Activated B cell treated with CpG ODN at 0.5 μM for 24 hours (primary cell): ENCODE measurements at regions not wholly inside any gene's neighbourhood (a gene's known extent, or its start where the extent isn't known, plus 50 kb on each side); places are given as distances from the start of the nearest gene placed in this dataset.

Experiments used
- ATAC-seq: fragments of 200-7000 bp; cut with Tn5 transposase; one replicate; pipeline ENCODE4 v1.10.0; 2021; ENCODE audit warnings: low read depth, mild to moderate bottlenecking, moderate library complexity
- CTCF ChIA-PET: fragments of 350-600 bp; sonication (Branson Sonifier 250); formaldehyde crosslinking; loops from one replicate; lab custom pipeline; 2021; ENCODE audit warnings: antibody characterized with exemption; lab: Charles Lee
- POLR2A ChIA-PET: fragments of 350-600 bp; sonication (Branson Sonifier 250); formaldehyde crosslinking; loops from one replicate; lab custom pipeline; 2021; ENCODE audit warnings: antibody characterized with exemption; lab: Charles Lee
- DNase-seq: peaks from one replicate; pipeline ENCODE4 v3.0.0; 2022
- H3K27ac Mint-ChIP-seq: one replicate; pipeline ENCODE4 v1.8.0; 2020; ENCODE audit warnings: mixed read lengths
- H3K27me3 Mint-ChIP-seq: one replicate; pipeline ENCODE4 v1.8.0; 2021; ENCODE audit warnings: mixed read lengths
- H3K36me3 Mint-ChIP-seq: one replicate; pipeline ENCODE4 v1.8.0; 2021; ENCODE audit warnings: low read depth, mixed read lengths
- H3K4me1 Mint-ChIP-seq: one replicate; pipeline ENCODE4 v1.8.0; 2021; ENCODE audit warnings: mixed read lengths
- H3K4me3 Mint-ChIP-seq: one replicate; pipeline ENCODE4 v1.8.0; 2020; ENCODE audit warnings: mild to moderate bottlenecking, mixed read lengths
- H3K9me3 Mint-ChIP-seq: one replicate; pipeline ENCODE4 v1.8.0; 2020; ENCODE audit warnings: mixed read lengths
- intact Hi-C: fragments of 100-400 bp; cut with micrococcal nuclease; formaldehyde crosslinking; loops from one replicate; pipeline ENCODE4 v1.15.1; 2024
- TF ChIP-seq, protein P1 (sequence below): fragments of 200-600 bp; IDR thresholded peaks from one replicate; pipeline ENCODE4 v1.8.0; 2022; ENCODE audit warnings: antibody characterized with exemption, mild to moderate bottlenecking

DNA sequence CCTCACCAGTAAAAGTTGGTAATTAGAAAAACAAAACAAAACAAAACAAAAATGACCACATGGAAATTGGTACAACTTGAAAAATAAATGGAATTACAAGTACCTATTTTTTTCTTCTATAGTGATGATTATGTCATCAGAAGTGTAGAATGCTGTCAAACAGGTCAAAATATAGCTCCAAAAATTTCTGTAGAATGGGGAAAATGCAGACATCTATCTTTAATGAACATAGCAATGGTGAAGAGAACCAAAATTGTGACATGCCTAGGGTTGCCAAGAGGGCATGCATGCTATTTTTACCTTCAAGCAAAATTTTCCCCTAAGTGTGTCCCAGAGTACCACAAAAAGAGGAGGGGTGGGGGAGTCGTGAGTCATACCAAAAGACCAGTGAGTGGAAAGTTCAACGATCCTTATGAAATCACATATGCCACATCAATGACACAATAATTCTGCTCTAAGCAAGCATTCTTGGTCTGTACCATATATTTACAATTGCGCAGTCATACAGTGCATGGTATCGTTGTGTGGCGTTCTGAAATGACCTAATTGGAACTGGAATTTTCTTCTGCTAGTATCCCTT is 1436.4 kb downstream of the SUCLG1 start:
- POLR2A ChIA-PET = no interaction called here

DNA sequence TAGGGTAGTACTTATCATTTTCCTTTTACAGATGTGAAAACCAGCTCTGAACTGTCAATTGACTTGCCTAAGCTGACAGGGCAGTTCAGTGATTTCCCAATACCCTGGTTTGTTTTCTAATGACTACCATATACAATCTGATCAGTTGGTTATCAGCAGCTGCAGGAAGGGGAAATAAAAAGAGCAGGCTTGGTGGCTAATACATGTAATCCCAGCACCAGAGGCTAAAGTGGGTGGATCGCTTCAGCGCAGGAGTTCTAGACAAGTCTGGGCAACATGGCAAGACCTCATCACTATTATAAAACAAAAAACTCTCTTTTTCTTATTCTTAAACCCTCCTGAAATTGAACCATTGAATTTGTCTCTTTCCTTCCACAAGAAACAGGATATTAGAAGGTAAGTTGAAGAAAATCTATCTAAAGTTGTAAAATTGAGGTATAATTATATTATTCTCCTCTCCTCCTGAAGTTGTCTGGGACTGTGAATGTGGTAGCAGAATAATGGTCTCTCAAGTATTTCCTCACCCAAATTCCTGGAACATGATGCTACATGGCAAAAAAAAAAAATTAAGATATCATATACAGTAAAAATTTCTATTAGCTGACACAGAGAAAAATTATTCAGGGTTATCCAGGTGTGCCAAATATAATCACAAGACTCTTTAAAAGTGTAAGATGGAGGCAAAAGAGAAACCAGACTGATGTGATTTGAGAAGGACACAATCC is 1441.6 kb downstream of the SUCLG1 start:
- TF ChIP-seq, protein P1, sequence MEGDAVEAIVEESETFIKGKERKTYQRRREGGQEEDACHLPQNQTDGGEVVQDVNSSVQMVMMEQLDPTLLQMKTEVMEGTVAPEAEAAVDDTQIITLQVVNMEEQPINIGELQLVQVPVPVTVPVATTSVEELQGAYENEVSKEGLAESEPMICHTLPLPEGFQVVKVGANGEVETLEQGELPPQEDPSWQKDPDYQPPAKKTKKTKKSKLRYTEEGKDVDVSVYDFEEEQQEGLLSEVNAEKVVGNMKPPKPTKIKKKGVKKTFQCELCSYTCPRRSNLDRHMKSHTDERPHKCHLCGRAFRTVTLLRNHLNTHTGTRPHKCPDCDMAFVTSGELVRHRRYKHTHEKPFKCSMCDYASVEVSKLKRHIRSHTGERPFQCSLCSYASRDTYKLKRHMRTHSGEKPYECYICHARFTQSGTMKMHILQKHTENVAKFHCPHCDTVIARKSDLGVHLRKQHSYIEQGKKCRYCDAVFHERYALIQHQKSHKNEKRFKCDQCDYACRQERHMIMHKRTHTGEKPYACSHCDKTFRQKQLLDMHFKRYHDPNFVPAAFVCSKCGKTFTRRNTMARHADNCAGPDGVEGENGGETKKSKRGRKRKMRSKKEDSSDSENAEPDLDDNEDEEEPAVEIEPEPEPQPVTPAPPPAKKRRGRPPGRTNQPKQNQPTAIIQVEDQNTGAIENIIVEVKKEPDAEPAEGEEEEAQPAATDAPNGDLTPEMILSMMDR = no peak
- ChIA-PET POLR2A (no interaction called here), CTCF (no interaction called here)
- DNase-seq (no peak), ATAC-seq (no peak)
- intact Hi-C loops = no loop called here
- H3K9me3 Mint-ChIP-seq = peaks cover 8% of the 10 kb centered on the region
- H3K4me1 Mint-ChIP-seq = no peaks in the 10 kb centered on the region
- no peaks in the 10 kb centered on the region for H3K27me3 Mint-ChIP-seq
- H3K27ac Mint-ChIP-seq = no peak overlapping the region
- H3K36me3 Mint-ChIP-seq = no peaks in the 10 kb centered on the region
- no peak overlapping the region for H3K4me3 Mint-ChIP-seq

More for the DNA sequence above, 1436.4 kb downstream of the SUCLG1 start:
- CTCF ChIA-PET = no interaction called here
- ATAC-seq (no peak), DNase-seq (no peak)
- H3K4me3 Mint-ChIP-seq = no peak overlapping the region
- H3K27me3 Mint-ChIP-seq = no peaks in the 10 kb centered on the region
- TF ChIP-seq, protein P1 = no peak
- H3K4me1 Mint-ChIP-seq = no peaks in the 10 kb centered on the region
- no peak overlapping the region for H3K27ac Mint-ChIP-seq
- intact Hi-C loops = no loop called here
- H3K36me3 Mint-ChIP-seq = no peaks in the 10 kb centered on the region
- H3K9me3 Mint-ChIP-seq = peaks cover 14% of the 10 kb centered on the region

DNA sequence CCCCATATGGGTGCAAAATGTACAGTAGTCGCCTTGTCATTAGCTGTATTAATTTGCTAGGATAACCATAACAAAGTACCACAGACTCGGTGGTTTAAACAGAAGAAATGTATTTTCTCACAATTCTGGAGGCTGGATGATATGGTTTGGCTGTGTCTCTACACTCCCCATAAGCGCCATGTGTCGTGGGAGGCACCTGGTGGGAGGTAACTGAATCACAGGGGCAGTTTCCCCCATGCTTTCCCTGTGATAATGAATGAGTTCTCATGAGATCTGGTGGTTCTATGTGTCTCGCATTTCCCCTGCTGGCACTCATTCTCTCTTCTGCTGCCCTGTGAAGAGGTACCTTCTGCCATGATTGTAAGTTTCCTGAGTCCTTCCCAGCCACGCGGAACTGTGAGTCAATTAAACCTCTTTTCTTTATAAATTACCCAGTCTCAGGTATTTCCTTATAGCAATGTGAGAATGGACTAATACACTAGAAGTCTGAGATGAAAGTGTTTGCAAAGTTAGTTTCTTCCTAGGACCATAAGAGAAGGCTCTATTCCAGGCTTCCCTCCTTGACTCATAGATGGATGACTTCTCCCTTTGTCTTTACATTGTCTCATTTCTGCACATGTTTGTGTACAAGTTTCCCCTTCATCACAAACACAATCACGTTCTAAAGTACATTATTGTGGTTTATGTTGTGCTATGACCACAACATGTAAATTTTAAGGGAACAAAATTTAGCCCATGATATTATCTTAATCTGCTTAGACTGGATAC is 1442.6 kb downstream of the SUCLG1 start:
- TF ChIP-seq, protein P1 = no peak
- Mint-ChIP-seq H3K36me3 (no peaks in the 10 kb centered on the region), H3K4me1 (no peaks in the 10 kb centered on the region), H3K27me3 (no peaks in the 10 kb centered on the region), H3K4me3 (no peak overlapping the region), H3K27ac (no peak overlapping the region), H3K9me3 (peaks cover 8% of the 10 kb centered on the region)
- no peak for ATAC-seq
- ChIA-PET POLR2A (no interaction called here), CTCF (no interaction called here)
- intact Hi-C loops = no loop called here
- DNase-seq = no peak

DNA sequence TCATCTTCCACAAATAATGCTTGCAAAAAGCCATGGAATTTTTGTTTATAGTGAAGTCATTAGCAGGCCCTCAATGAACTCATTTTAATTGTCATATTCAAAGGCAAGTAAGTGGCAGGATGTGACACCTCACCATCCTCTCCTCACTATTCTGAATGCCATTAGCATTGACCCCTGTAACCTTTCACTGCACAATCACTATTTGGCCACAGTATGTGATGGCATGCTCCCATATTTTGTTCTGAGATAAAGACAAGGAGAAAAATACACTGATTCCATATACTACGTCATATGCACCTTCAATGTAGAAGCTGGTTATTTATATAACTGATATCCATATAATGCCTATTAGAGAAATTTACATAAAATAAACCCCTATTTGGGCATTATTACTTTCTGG is 1443.2 kb downstream of the SUCLG1 start:
- ChIA-PET CTCF (no interaction called here), POLR2A (no interaction called here)
- ATAC-seq (no peak), DNase-seq (no peak)
- H3K36me3 Mint-ChIP-seq = no peaks in the 10 kb centered on the region
- H3K27me3 Mint-ChIP-seq = no peaks in the 10 kb centered on the region
- no peak overlapping the region for H3K4me3 Mint-ChIP-seq
- no peak overlapping the region for H3K27ac Mint-ChIP-seq
- no peaks in the 10 kb centered on the region for H3K4me1 Mint-ChIP-seq
- H3K9me3 Mint-ChIP-seq = peaks cover 6% of the 10 kb centered on the region
- intact Hi-C loops = no loop called here
- TF ChIP-seq, protein P1 = no peak

DNA sequence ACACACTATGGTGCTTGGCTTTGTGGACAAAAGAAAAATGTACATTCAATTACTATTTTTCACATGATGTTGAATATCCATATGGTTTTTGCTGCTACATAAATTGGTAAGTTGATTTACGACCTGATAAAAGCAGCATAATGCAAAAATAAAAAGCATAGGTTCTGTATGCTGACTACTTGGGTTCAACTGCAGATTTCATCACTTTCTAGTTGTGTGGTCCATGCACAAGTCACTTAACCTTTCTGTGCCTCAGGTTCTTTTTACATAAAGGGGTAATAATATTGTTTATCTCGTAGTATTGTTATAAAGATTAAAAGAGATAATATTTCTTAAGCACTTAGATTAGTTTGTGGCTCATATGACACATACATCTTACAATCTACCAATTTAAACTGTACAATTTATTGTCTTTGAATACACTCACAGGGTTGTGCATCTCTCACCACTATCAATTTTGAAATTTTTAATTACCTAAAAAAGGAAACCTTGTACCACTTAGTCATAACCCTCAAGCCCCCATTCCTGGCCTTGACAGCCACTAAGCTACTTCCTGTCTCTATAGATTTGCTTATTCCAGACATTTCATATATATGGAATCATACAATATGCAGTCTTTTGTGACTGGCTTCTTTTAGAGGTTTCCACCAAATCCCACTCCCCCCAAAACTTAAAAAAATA is 1443.9 kb downstream of the SUCLG1 start:
- no peak overlapping the region for H3K27ac Mint-ChIP-seq
- intact Hi-C loops = no loop called here
- H3K4me3 Mint-ChIP-seq = no peak overlapping the region
- H3K36me3 Mint-ChIP-seq = no peaks in the 10 kb centered on the region
- DNase-seq (no peak), ATAC-seq (no peak)
- H3K9me3 Mint-ChIP-seq = peaks cover 3% of the 10 kb centered on the region
- H3K4me1 Mint-ChIP-seq = no peaks in the 10 kb centered on the region
- no peaks in the 10 kb centered on the region for H3K27me3 Mint-ChIP-seq
- ChIA-PET CTCF (no interaction called here), POLR2A (no interaction called here)
- TF ChIP-seq, protein P1 = no peak
